ENCODE measurements at regions not wholly inside any gene's neighbourhood (a gene's known extent, or its start where the extent isn't known, plus 50 kb on each side); places are given as distances from the start of the nearest gene placed in this dataset.

DNA sequence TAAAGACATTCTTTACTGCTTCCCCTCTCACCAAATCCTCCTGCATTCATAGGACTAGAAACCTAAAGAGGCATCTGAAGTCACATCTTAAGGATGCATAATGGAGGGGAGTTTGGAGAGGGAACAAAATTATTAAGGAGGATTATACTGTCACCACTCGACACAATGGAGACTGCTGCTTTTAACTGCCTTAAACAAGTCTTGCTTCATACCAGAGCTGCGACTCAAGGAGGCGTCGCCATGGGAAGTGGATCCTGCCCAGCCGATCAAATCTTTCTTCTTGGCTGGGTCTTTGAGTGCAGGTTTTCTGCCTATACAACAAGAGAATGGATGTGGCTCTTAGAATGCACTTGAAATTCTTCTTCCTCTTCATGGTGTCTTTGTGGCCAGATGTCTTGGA lies 66.7 kb upstream of the FOXE1 start:
- DNase-seq, result no peak
- H3K4me3 ChIP-seq (replicated peaks in 1 of 3; ENCODE audit: low read depth in 2 of 3, low read length in 3 of 3), result no peak overlapping the region
- H2AFZ ChIP-seq (ENCODE audit: insufficient read depth, low read depth, low read length, poor library complexity, severe bottlenecking), result no peak overlapping the region
- Mint-ChIP-seq H3K36me3 (no peaks in the 10 kb centered on the region), H3K27ac (no peak overlapping the region), H3K4me3 (no peak overlapping the region), H3K27me3 (ENCODE audit: low read depth in 3 of 3) (peaks cover 15 to 26% (median 19%) of the 10 kb centered on the region in 3 donors), H3K4me1 (no peaks in the 10 kb centered on the region), H3K9me3 (peaks cover 0 to 6% (median 2%) of the 10 kb centered on the region in 7 donors)
- H3K27me3 ChIP-seq (ENCODE audit: control insufficient read depth in 2 of 2, insufficient read depth in 2 of 2, low read length in 2 of 2), result peaks cover 7 to 11% of the 10 kb centered on the region in 2 donors
- no peaks in the 10 kb centered on the region for H4K20me1 ChIP-seq (ENCODE audit: insufficient read depth, low read length)
- H3K4me2 ChIP-seq (replicated peaks; ENCODE audit: extremely low read depth, low read length, poor library complexity, severe bottlenecking), result no peak overlapping the region
- TF ChIP-seq, protein P1, sequence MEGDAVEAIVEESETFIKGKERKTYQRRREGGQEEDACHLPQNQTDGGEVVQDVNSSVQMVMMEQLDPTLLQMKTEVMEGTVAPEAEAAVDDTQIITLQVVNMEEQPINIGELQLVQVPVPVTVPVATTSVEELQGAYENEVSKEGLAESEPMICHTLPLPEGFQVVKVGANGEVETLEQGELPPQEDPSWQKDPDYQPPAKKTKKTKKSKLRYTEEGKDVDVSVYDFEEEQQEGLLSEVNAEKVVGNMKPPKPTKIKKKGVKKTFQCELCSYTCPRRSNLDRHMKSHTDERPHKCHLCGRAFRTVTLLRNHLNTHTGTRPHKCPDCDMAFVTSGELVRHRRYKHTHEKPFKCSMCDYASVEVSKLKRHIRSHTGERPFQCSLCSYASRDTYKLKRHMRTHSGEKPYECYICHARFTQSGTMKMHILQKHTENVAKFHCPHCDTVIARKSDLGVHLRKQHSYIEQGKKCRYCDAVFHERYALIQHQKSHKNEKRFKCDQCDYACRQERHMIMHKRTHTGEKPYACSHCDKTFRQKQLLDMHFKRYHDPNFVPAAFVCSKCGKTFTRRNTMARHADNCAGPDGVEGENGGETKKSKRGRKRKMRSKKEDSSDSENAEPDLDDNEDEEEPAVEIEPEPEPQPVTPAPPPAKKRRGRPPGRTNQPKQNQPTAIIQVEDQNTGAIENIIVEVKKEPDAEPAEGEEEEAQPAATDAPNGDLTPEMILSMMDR (IDR thresholded peaks at IDR 0.05), result no peak
- H3K36me3 ChIP-seq (replicated peaks in 1 of 2; ENCODE audit: control insufficient read depth in 1 of 2, insufficient read depth in 2 of 2, low read length in 2 of 2), result no peaks in the 10 kb centered on the region
- no CpG with 5 or more reads among the region's 5 CpGs for WGBS (ENCODE audit: insufficient coverage)
- no peak overlapping the region for H3K27ac ChIP-seq (ENCODE audit: low read depth in 1 of 2, low read length in 2 of 2)
- intact Hi-C loops (cut with micrococcal nuclease), result no loop called here
- no peaks in the 10 kb centered on the region for H3K79me2 ChIP-seq (ENCODE audit: insufficient read depth, low read length)
- no peaks in the 10 kb centered on the region for H3K4me1 ChIP-seq (ENCODE audit: control insufficient read depth in 1 of 2, insufficient read depth in 2 of 2, low read length in 2 of 2)
- no peaks in the 10 kb centered on the region for H3K9me3 ChIP-seq (replicated peaks in 1 of 2; ENCODE audit: control insufficient read depth in 1 of 2, insufficient read depth in 1 of 2, low read length in 2 of 2)
- no peak overlapping the region for H3K9ac ChIP-seq (ENCODE audit: insufficient read depth, low read length, poor library complexity, severe bottlenecking)

DNA sequence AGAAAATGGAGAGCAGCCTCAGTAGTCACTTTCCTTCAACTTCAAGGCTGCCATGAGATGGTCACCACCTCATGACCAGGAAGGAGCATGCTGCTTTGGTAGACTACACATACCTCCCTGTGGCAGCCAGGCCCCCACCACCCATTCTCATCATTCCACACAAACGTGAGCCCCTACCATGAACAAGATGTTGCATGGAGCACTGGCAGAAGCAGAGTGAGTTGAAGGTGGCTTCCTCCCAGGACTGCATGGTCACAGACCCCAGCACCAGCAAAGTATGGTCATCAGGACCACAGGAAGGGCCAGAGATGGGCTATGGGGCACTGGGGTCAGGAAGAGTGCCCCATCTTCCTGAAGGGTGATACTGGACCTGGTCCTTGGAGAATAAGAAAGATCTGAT lies 65.5 kb upstream of the FOXE1 start:
- Histone ChIP-seq H3K36me3 (replicated peaks in 1 of 2; ENCODE audit: control insufficient read depth in 1 of 2, insufficient read depth in 2 of 2, low read length in 2 of 2) (no peaks in the 10 kb centered on the region), H3K27me3 (ENCODE audit: control insufficient read depth in 2 of 2, insufficient read depth in 2 of 2, low read length in 2 of 2) (peaks cover 13 to 15% of the 10 kb centered on the region in 2 donors), H3K27ac (ENCODE audit: low read depth in 1 of 2, low read length in 2 of 2) (no peak overlapping the region), H3K79me2 (ENCODE audit: insufficient read depth, low read length) (no peaks in the 10 kb centered on the region), H4K20me1 (ENCODE audit: insufficient read depth, low read length) (no peaks in the 10 kb centered on the region), H3K4me1 (ENCODE audit: control insufficient read depth in 1 of 2, insufficient read depth in 2 of 2, low read length in 2 of 2) (no peaks in the 10 kb centered on the region), H3K4me3 (replicated peaks in 1 of 3; ENCODE audit: low read depth in 2 of 3, low read length in 3 of 3) (no peak overlapping the region), H3K9ac (ENCODE audit: insufficient read depth, low read length, poor library complexity, severe bottlenecking) (no peak overlapping the region), H3K9me3 (replicated peaks in 1 of 2; ENCODE audit: control insufficient read depth in 1 of 2, insufficient read depth in 1 of 2, low read length in 2 of 2) (no peaks in the 10 kb centered on the region), H3K4me2 (replicated peaks; ENCODE audit: extremely low read depth, low read length, poor library complexity, severe bottlenecking) (no peak overlapping the region), H2AFZ (ENCODE audit: insufficient read depth, low read depth, low read length, poor library complexity, severe bottlenecking) (no peak overlapping the region)
- peaks cover 0 to 2% (median 1%) of the 10 kb centered on the region in 7 donors for H3K9me3 Mint-ChIP-seq
- no CpG with 5 or more reads among the region's 1 CpG for WGBS (ENCODE audit: insufficient coverage)
- intact Hi-C loops (cut with micrococcal nuclease), result no loop called here
- H3K36me3 Mint-ChIP-seq, result no peaks in the 10 kb centered on the region
- TF ChIP-seq, protein P1 (IDR thresholded peaks at IDR 0.05), result no peak
- H3K4me3 Mint-ChIP-seq, result no peak overlapping the region
- no peaks in the 10 kb centered on the region for H3K4me1 Mint-ChIP-seq
- DNase-seq, result no peak
- H3K27me3 Mint-ChIP-seq (ENCODE audit: low read depth in 3 of 3), result peaks cover 11 to 20% (median 15%) of the 10 kb centered on the region in 3 donors
- H3K27ac Mint-ChIP-seq, result no peak overlapping the region
